HCT116 (cell line): ENCODE measurements at regions not wholly inside any gene's neighbourhood (a gene's known extent, or its start where the extent isn't known, plus 50 kb on each side); places are given as distances from the start of the nearest gene placed in this dataset.

Experiments used
- ATAC-seq: fragments of 200-7000 bp; cut with Tn5 transposase; 2 replicates; pipeline ENCODE4 v1.9.1; 2020; ENCODE audit warnings: mild to moderate bottlenecking, moderate library complexity
- BruUV-seq: library from RNA; stranded (reverse); fragments of 400-500 nt; replicated peaks from 2 replicates; lab custom pipeline; 2021; lab: Mats Ljungman, UMichigan
- CTCF ChIA-PET: fragments of 300-600 bp; sonication (Branson Sonifier 250); formaldehyde crosslinking; loops from one replicate; lab custom pipeline; 2021; ENCODE audit warnings: antibody characterized with exemption; lab: Charles Lee
- POLR2A ChIA-PET: fragments of 300-600, 350-600 bp; sonication (Branson Sonifier 250); formaldehyde crosslinking; loops from one replicate; lab custom pipeline; 2021; ENCODE audit warnings: antibody characterized with exemption; lab: Charles Lee
- RAD21 ChIA-PET, 2 experiments: fragments of 300-600 bp; sonication (Branson Sonifier 250); formaldehyde crosslinking; loops; one replicate each; lab custom pipeline; 2023; ENCODE audit warnings: low total read pairs in 2 of 2; ENCODE audit not compliant: uncharacterized antibody in 2 of 2, unreplicated experiment in 2 of 2, low non-redundant PET in 1 of 2; lab: Charles Lee
- DNase-seq: peaks from one replicate; pipeline ENCODE4 v3.0.0-alpha.2; 2010; ENCODE audit warnings: low read depth, low spot score
- H2AFZ ChIP-seq: fragments of 200-600 bp; shearing (Covaris generic), sonication (generic); 2 replicates; pipeline ENCODE4 v1.6.1; 2017; ENCODE audit warnings: low read depth, mixed run types, mixed read lengths, antibody characterized with exemption, low read length; ENCODE audit not compliant: poor library complexity, severe bottlenecking
- H3K27ac ChIP-seq: 2 replicates; pipeline ENCODE4 v1.5.1; 2012; ENCODE audit warnings: low read depth, low read length
- H3K27me3 ChIP-seq: fragments of 200-600 bp; sonication (generic); 2 replicates; pipeline ENCODE4 v1.6.1; 2016; ENCODE audit warnings: mixed run types, low read length, mixed read lengths; ENCODE audit not compliant: insufficient read depth
- H3K36me3 ChIP-seq, 2 experiments: fragments of 200-500 bp in 1 of 2; fragments of 200-600 bp in 1 of 2; sonication (Bioruptor generic) in 1 of 2; sonication (generic) in 1 of 2; 2 replicates each; pipeline versions ENCODE4 v1.5.1 to v1.6.1; 2014 to 2016; ENCODE audit warnings: low read length in 2 of 2, inconsistent platforms in 1 of 2, mixed read lengths in 1 of 2, mixed run types in 1 of 2; ENCODE audit not compliant: insufficient read depth in 2 of 2, control insufficient read depth in 1 of 2
- H3K4me1 ChIP-seq, 2 experiments: fragments of 200-600 bp in 1 of 2; sonication (generic) in 1 of 2; 2 replicates each; pipeline versions ENCODE4 v1.5.1 to v1.6.1; 2012 to 2017; ENCODE audit warnings: low read length in 2 of 2, inconsistent platforms in 1 of 2, mild to moderate bottlenecking in 1 of 2, mixed read lengths in 1 of 2, mixed run types in 1 of 2, moderate library complexity in 1 of 2; ENCODE audit not compliant: insufficient read depth in 2 of 2, control insufficient read depth in 1 of 2
- H3K4me2 ChIP-seq: fragments of 200-600 bp; sonication (generic); 2 replicates; pipeline ENCODE4 v1.6.1; 2017; ENCODE audit warnings: mixed run types, low read length, mixed read lengths
- H3K4me3 ChIP-seq, 2 experiments: fragments of 200-600 bp in 1 of 2; sonication (generic) in 1 of 2; replicated peaks in 1 of 2; 2 replicates each; pipeline ENCODE4 v1.5.1; 2011 to 2016; ENCODE audit warnings: low read length in 2 of 2, control low read depth in 1 of 2, low read depth in 1 of 2, mild to moderate bottlenecking in 1 of 2, mixed read lengths in 1 of 2, mixed run types in 1 of 2
- H3K79me2 ChIP-seq: fragments of 200-600 bp; sonication (generic); 2 replicates; pipeline ENCODE4 v1.6.1; 2017; ENCODE audit warnings: mild to moderate bottlenecking, mixed run types, low read length, moderate library complexity, mixed read lengths; ENCODE audit not compliant: insufficient read depth
- H3K9ac ChIP-seq: fragments of 200-600 bp; sonication (generic); 2 replicates; pipeline ENCODE4 v1.6.1; 2016; ENCODE audit warnings: low read length, mixed read lengths
- H3K9me2 ChIP-seq: fragments of 200-600 bp; sonication (generic), shearing (Covaris generic); 2 replicates; pipeline ENCODE4 v1.6.1; 2017; ENCODE audit warnings: mixed run types, mild to moderate bottlenecking, moderate library complexity; ENCODE audit not compliant: insufficient read depth
- H3K9me3 ChIP-seq, 2 experiments: fragments of 200-500 bp in 1 of 2; fragments of 200-600 bp in 1 of 2; sonication (Bioruptor generic) in 1 of 2; sonication (generic) in 1 of 2; 2 replicates each; pipeline ENCODE4 v1.6.1; 2014 to 2017; ENCODE audit warnings: low read length in 2 of 2, mixed read lengths in 2 of 2, inconsistent platforms in 1 of 2, low read depth in 1 of 2, mild to moderate bottlenecking in 1 of 2, mixed run types in 1 of 2, moderate library complexity in 1 of 2; ENCODE audit not compliant: control insufficient read depth in 1 of 2, insufficient read depth in 1 of 2
- H4K20me1 ChIP-seq: fragments of 200-600 bp; sonication (generic), shearing (Covaris generic); 2 replicates; pipeline ENCODE4 v1.6.1; 2017; ENCODE audit warnings: mixed run types, mild to moderate bottlenecking, moderate library complexity; ENCODE audit not compliant: insufficient read depth
- CBX3 ChIP-seq: IDR thresholded peaks from 2 replicates; pipeline ENCODE4 v1.6.1; 2012; ENCODE audit warnings: low read depth
- CEBPB ChIP-seq: IDR thresholded peaks from 2 replicates; pipeline ENCODE4 v1.6.1; 2012; ENCODE audit warnings: low read depth
- CTCF ChIP-seq, 3 experiments: fragments of 200-600 bp in 1 of 3; sonication (generic) in 1 of 3; IDR thresholded peaks in 2 of 3; conservative IDR thresholded peaks in 1 of 3; 2 replicates each; pipeline ENCODE4 v1.5.1; 2012 to 2017; ENCODE audit warnings: low read depth in 2 of 3, low read length in 2 of 3, antibody characterized with exemption in 1 of 3, borderline replicate concordance in 1 of 3, control low read depth in 1 of 3, mild to moderate bottlenecking in 1 of 3, mixed read lengths in 1 of 3, mixed run types in 1 of 3, moderate library complexity in 1 of 3; ENCODE audit not compliant: insufficient read depth in 1 of 3
- EGR1 ChIP-seq: IDR thresholded peaks from 2 replicates; pipeline ENCODE4 v1.6.1; 2012; ENCODE audit warnings: low read depth
- ELF1 ChIP-seq: IDR thresholded peaks from 2 replicates; pipeline ENCODE4 v1.6.1; 2012; ENCODE audit warnings: low read depth, borderline replicate concordance
- EZH2 ChIP-seq: fragments of 200-600 bp; sonication (generic); IDR thresholded peaks from 2 replicates; pipeline ENCODE4 v1.6.1; 2017; ENCODE audit warnings: antibody characterized with exemption, mixed run types
- FOSL1 ChIP-seq: IDR thresholded peaks from 2 replicates; pipeline ENCODE4 v1.6.1; 2012; ENCODE audit warnings: low read depth
- JUND ChIP-seq: IDR thresholded peaks from 2 replicates; pipeline ENCODE4 v1.6.1; 2012
- POLR2A ChIP-seq: IDR thresholded peaks from 2 replicates; pipeline ENCODE4 v1.7.0; 2011; ENCODE audit warnings: borderline replicate concordance; ENCODE audit not compliant: insufficient read depth, insufficient read length; ENCODE audit errors: extremely low read depth
- POLR2AphosphoS5 ChIP-seq: IDR thresholded peaks from 2 replicates; pipeline ENCODE4 v1.6.1; 2011; ENCODE audit warnings: mild to moderate bottlenecking, low read depth, low read length, moderate library complexity
- RAD21 ChIP-seq: IDR thresholded peaks from 2 replicates; pipeline ENCODE4 v1.6.1; 2012; ENCODE audit warnings: low read depth, mild to moderate bottlenecking
- REST ChIP-seq: IDR thresholded peaks from 2 replicates; pipeline ENCODE4 v1.6.1; 2012; ENCODE audit warnings: low read depth
- SIN3A ChIP-seq: IDR thresholded peaks from 2 replicates; pipeline ENCODE4 v1.6.1; 2012; ENCODE audit warnings: low read depth
- SP1 ChIP-seq: IDR thresholded peaks from 2 replicates; pipeline ENCODE4 v1.6.1; 2012; ENCODE audit warnings: low read depth
- SRF ChIP-seq: IDR thresholded peaks from 2 replicates; pipeline ENCODE4 v1.6.1; 2012; ENCODE audit warnings: low read depth
- TCF7L2 ChIP-seq: IDR thresholded peaks from 2 replicates; pipeline ENCODE4 v1.7.0; 2011; ENCODE audit warnings: borderline replicate concordance, inconsistent platforms; ENCODE audit not compliant: insufficient read depth, insufficient read length; ENCODE audit errors: extremely low read depth
- YY1 ChIP-seq: IDR thresholded peaks from 2 replicates; pipeline ENCODE4 v1.6.1; 2011; ENCODE audit warnings: low read length, low read depth, moderate library complexity, mild to moderate bottlenecking; ENCODE audit not compliant: insufficient replicate concordance; ENCODE audit errors: extremely low read depth
- ZFX ChIP-seq: fragments of 450-650 bp; IDR thresholded peaks from 2 replicates; pipeline ENCODE4 v1.6.1; 2017
- ZNF274 ChIP-seq: fragments of 200-500 bp; sonication (Bioruptor generic); IDR thresholded peaks from 2 replicates; pipeline ENCODE4 v1.6.1; 2014; ENCODE audit warnings: mild to moderate bottlenecking, low read depth, low read length, inconsistent platforms
- intact Hi-C: fragments of 100-400 bp; cut with micrococcal nuclease; formaldehyde crosslinking; loops from 2 replicates; pipeline ENCODE4 v1.10.0; 2022

GRCh38 chr3:74366331-74366730 is 248.1 kb downstream of the CNTN3 start:
- no peak overlapping the region for H3K4me2 ChIP-seq
- CTCF ChIA-PET: no interaction called here

GRCh38 chr3:74363346-74363745 is 251.1 kb downstream of the CNTN3 start:
- Histone ChIP-seq H3K4me1 (no peaks in the 10 kb centered on the region), H3K36me3 (no peaks in the 10 kb centered on the region), H3K9me2 (no peaks in the 10 kb centered on the region), H3K27ac (no peak overlapping the region), H2AFZ (no peak overlapping the region), H3K27me3 (no peaks in the 10 kb centered on the region), H4K20me1 (no peaks in the 10 kb centered on the region), H3K79me2 (no peaks in the 10 kb centered on the region), H3K4me3 (no peak overlapping the region), H3K9ac (no peak overlapping the region), H3K9me3 (peaks cover 6 to 20% of the 10 kb centered on the region in 2 experiments; a peak in 2 of 4 replicates), H3K4me2 (no peak overlapping the region)
- ChIA-PET RAD21 (no interaction called here), POLR2A (no interaction called here), CTCF (no interaction called here)
- BruUV-seq: no TSS peak
- no peak for DNase-seq
- intact Hi-C loops: no loop called here
- TF ChIP-seq REST (no peak), RAD21 (no peak), ZNF274 (no peak), TCF7L2 (no peak), CEBPB (no peak), JUND (no peak), SIN3A (no peak), ELF1 (no peak), SP1 (no peak), EZH2 (no peak), EGR1 (no peak), CBX3 (no peak), POLR2A (no peak), CTCF (IDR thresholded peaks at IDR 0.05 in 2 of 3, conservative IDR thresholded peaks at IDR 0.05 in 1 of 3; ENCODE audit: borderline replicate concordance in 1 of 3, insufficient read depth in 1 of 3, low read depth in 2 of 3, low read length in 2 of 3) (no peak), FOSL1 (no peak), ZFX (no peak), YY1 (no peak), SRF (no peak), POLR2AphosphoS5 (no peak)
- ATAC-seq: no peak

More at GRCh38 chr3:74366331-74366730, 248.1 kb downstream of the CNTN3 start:
- no TSS peak for BruUV-seq
- Histone ChIP-seq H3K27ac (no peak overlapping the region), H2AFZ (no peak overlapping the region), H3K4me3 (no peak overlapping the region), H3K9ac (no peak overlapping the region), H3K4me1 (no peaks in the 10 kb centered on the region), H3K36me3 (no peaks in the 10 kb centered on the region), H3K27me3 (no peaks in the 10 kb centered on the region), H3K9me2 (no peaks in the 10 kb centered on the region), H3K9me3 (peaks cover 6 to 21% of the 10 kb centered on the region in 2 experiments; a peak in 2 of 4 replicates), H4K20me1 (no peaks in the 10 kb centered on the region)
- RAD21 ChIA-PET: no interaction called here
- no peak for ATAC-seq
- no peak for TF ChIP-seq SIN3A
- TF ChIP-seq, all 23 proteins: peak for 0
- intact Hi-C loops: no loop called here
- H3K79me2 ChIP-seq: no peaks in the 10 kb centered on the region
- no peak for DNase-seq
- POLR2A ChIA-PET: no interaction called here
